GM21825 (cell line): ENCODE measurements at regions not wholly inside any gene's neighbourhood (a gene's known extent, or its start where the extent isn't known, plus 50 kb on each side); places are given as distances from the start of the nearest gene placed in this dataset.
"Not testable (repeated sequence)": the region's sequence is repeated elsewhere in the genome, so short reads cannot be mapped to it uniquely, and the experiment has no call there.

Experiments
- ATAC-seq: cut with Tn5 transposase; IDR thresholded peaks from one replicate; pipeline ENCODE4 v1.9.1; 2021; ENCODE audit warnings: mild to moderate bottlenecking, moderate library complexity; ENCODE audit not compliant: unreplicated experiment

DNA sequence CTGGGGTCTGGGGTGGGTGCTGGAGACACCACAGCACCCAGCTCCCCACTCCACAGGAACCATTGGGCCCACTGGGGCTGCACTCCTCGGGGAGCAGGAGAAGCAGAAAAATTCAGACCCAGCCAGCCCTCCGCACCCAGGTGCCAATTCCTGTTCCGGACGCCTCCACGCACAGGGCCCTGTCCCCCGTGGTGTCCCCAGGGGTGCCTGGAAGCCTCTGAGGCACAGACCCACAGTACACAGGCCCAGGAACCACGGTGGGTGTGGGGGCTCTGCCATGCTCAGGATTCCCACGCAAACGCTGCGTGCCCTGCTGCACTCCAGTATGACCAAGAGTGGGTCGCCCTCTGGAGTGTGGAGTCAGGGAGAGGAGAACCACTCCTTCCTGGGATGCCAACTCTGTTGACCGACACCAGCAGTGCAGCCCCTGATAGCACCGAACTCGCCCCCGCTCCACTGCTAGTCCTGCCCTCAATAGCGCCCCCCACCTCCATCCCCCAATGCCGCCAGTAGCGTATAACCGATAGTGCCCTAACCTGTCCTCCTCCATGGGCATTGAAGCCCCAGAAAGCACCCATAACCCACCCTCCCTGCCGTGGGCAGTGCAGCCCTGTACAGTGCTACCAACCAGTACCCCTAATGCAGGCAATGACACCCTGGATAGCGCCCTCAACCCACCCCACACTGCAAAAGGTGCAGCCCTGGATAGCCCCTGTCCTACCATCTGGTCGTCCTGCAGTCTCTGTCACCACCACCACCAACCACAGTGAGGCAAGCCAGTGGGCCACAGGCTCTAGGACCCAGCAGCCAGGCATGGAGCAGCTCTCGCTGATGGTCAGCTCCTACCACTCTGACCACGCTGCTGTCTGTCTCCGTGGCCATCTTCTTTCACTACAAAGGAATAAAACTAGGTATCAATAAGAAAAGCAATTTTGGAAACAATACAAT, 2877.2 kb downstream of the RPIA start:
- ATAC-seq = not testable (repeated sequence)

DNA sequence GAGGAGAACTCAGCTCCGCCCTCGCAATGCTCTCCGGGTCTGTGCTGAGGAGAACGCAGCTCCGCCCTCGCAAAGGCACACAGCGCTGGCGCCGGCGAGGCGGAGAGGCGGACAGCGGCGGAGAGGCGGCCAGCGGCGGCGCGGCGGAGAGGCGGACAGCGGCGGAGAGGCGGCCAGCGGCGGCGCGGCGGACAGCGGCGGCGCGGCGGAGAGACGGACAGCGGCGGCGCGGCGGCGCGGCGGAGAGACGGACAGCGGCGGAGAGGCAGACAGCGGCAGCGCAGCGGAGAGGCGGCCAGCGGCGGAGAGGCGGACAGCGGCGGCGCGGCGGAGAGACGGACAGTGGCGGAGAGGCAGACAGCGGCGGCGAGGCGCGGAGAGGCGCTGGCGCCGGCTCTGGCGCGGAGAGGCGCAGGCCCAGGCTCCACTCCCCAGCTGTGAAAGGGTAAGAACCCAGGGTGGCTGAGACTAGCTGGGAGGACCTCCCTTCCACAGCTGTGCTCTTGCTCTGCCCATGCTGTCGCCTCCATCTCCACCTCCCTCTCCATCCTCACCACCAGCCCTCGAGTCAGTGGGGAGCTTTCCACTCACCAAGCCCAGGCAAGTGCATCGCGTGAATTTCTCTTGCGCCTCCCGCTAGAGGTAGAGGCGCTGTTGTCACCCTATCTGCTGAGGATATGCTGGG, 2879.9 kb downstream of the RPIA start:
- not testable (repeated sequence) for ATAC-seq

DNA sequence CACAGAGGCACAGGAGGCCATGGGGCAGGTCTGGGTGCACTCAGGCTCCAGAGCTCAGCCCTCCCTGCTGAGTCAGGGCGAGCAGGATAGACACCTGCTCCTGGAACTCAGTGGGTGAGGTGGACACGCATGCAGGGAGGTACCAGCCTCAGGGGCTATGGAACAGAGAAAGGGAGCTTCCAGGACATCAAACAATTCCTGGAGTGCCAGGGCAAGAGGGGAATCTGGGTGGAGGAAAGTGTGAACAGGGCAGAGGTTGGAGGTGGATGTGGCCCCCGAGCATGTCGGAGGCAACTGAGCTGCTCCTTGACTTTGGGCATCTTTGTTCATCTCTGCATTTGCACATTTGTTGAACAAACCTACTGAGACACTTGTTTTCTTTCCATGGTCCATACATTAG, 2881.5 kb downstream of the RPIA start:
- not testable (repeated sequence) for ATAC-seq

DNA sequence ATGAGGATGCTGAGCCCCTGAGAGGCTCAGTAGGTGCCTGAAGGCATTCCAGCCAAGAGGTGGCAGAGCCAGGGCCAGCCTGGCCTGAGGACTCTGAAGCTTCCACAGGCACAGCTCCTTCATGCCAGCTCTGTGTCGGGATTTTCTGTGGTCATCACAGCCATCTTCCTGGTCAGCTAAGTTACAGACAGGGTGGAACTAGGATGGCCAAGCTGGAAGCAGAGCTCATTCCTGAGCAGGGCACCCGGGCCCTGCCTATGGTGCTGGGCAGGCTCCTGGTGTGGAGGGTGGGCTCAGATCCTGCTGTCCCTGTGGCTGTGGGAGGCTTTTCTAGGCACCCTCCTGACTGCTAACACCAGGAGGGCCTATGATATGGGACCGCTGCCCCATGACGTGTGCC, 2882.3 kb downstream of the RPIA start:
- ATAC-seq = not testable (repeated sequence)

DNA sequence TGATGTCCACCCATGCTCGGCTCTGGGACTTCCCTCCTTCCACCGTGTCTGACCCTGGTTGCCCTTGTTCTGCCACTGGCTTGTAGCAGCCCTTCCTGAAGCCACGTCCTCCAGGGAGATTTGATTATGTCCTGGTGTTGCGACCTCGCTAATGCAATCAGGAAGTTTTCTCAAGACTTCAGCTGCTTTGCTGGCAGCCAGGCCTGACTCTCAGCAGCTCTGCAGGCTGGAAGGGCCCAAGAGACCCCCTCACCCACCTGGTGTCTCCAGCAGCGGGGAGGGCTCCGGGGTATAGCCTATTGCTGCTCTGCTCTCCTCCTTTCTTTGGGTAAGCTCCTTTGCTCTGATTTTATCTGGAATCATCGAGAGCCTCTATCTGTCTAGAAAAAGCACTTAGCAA, 2882.8 kb downstream of the RPIA start:
- ATAC-seq = not testable (repeated sequence)

DNA sequence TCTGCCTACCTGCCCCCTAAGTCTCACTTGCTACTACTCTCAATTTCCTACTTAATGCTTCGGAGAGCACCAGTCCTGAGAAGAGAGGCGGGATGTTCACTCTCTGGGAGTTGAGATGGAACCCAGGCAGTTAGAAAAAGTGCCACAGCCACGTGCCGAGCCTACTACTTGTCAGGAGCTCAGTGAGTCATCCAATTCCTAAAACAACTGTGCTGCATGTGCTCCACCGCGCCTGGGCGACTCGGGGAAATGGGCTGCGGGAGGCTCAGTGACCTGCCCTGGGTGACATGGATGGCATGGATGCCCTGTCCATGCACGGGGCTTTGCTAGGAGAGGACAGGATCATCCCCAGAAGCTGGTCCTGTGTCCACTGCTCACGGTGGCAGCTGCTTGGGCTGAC, 2884.2 kb downstream of the RPIA start:
- not testable (repeated sequence) for ATAC-seq

DNA sequence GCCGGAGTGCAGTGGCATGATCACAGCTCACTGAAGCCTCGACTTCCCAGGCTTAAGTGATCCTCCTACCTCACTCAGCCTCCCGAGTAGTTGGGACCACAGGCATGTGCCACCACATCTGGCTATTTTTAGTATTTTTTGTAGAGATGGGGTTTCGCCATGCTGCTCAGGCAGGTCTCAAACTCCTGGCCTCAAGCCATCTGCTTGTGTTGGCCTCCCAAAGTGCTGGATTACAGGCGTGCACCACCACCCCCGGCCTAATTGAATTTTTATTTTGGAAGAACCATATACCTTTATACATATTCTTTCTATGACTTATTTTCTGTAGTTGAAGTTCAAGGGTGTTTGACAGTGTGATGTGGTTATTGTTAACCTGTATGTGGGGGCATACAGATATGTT, 2885.9 kb downstream of the RPIA start:
- not testable (repeated sequence) for ATAC-seq

DNA sequence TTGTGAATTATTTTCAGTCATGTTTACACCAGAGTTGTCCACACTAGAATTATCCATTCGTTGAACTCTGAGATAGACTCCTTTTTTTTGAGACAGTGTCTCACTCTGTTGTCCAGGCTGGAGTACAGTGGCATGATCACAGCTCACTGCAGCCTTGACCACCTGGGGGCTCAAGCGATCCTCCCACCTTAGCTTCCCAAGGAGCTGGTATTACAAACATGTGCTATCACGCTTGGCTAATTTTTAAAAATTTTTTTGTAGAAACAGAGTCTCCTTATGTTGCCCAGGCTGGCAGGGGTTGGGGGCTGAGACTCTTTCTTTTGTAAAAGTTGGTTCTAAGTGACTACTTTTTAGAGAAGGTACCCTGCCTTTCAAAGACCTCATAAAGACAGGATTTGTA, 2887.2 kb downstream of the RPIA start:
- ATAC-seq = not testable (repeated sequence)

DNA sequence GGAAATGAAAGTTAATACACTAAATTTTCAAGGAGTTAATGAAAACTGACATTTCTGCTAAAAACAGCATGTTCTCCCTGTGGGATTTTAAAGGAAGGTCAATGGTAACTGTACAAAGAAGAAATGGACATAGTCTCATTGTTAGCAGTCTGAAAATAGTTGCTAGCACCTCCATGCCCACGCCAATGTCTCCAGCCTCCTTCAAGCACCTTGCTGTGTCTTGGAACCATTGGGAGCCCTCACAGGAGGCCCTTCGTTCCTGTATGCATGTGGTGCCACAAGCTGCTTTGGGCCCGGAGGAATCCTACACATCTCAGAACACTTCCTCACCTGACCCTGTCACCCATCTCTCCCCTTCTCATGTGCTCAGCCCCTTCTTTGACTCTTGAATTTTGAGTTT, 2888.1 kb downstream of the RPIA start:
- ATAC-seq = not testable (repeated sequence)

DNA sequence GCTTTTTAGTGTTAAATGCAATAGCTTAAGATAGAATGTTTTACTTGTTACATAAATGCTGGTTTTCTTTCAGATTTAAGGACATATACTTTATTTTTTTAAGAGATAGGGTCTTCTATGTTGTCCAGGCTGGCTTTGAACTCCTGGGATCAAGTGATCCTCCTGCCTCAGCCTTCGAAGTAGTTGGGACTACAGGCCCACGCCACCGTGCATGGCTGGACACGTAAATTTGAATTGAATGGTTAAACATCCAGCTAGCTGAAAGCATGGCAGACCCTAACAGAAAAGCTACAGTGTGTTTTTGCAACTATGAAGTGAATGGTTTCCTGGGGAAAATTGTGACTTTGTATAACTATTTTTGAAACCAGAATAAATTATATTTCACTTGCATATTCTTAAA, 2888.6 kb downstream of the RPIA start:
- not testable (repeated sequence) for ATAC-seq

DNA sequence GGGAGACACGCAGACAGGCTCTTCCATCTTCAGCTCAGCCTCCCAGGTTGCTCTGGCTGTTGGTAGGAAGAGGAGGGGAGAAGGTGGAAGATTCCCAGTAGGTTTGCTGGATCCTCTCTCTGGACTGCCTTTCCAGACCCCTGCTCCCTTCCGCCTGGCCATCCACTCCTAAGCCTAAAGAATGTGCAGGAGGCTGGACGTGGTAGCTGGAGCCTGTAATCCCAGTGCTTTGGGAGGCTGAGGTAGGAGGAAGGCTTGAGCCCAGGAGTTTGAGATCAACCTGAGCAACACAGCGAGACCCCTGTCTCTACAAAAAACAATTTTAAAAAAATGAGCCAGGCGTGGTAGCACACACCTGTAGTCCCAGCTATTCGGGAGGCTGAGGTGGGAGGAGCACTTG, 2895.6 kb downstream of the RPIA start:
- ATAC-seq = not testable (repeated sequence)

DNA sequence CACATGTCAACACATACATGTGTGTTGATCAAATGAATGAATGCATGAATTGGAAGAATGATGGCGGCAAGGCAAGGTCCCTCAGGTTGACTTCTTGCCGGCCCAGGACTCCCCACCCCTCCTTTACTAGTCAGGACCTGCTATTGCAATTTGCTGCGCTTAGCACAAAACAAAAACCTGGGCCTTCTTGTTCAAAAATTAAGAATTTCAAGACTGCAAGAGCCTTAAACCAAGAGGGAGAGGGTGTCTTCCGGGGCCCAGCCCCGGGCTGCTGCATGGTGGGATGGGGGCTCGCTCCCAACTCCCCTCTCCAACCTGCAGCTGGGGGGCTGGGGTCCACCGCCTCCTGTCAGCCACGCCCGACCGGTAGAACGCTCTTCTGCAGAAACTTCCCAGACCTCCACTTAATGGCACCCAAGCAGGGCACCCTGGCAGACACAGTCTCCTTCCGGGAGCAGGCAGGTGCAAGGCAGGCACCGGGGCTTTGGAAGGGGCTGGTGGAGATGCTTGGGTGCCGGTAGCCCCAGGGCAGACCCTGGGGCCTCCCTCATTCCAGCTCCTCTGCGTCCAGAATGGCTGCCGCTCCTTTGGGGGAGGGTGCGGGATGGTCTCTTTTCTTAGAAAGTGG, 2896.5 kb downstream of the RPIA start:
- not testable (repeated sequence) for ATAC-seq

DNA sequence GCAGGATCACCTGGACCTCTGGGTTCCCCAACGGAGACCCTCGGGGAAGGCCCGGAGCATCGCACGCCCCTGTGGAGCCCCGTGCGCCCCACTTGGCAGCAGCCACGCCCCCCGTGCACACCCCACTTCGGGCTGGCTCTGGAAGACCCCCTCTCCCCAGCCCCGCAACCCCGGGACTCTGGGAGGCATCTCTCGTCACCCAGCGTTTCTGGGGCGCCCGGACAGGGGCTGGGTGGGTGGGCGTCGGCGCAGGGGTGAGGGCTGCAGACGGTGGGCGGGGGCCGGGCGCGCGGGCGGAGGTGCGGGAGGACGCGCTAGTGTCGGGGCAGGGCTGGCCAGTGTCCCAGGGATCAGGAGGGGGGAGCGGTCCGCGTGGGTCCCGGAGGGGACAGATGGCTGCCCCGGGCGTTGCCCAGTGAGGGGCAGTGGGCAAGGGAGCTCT, 2897.3 kb downstream of the RPIA start:
- not testable (repeated sequence) for ATAC-seq

DNA sequence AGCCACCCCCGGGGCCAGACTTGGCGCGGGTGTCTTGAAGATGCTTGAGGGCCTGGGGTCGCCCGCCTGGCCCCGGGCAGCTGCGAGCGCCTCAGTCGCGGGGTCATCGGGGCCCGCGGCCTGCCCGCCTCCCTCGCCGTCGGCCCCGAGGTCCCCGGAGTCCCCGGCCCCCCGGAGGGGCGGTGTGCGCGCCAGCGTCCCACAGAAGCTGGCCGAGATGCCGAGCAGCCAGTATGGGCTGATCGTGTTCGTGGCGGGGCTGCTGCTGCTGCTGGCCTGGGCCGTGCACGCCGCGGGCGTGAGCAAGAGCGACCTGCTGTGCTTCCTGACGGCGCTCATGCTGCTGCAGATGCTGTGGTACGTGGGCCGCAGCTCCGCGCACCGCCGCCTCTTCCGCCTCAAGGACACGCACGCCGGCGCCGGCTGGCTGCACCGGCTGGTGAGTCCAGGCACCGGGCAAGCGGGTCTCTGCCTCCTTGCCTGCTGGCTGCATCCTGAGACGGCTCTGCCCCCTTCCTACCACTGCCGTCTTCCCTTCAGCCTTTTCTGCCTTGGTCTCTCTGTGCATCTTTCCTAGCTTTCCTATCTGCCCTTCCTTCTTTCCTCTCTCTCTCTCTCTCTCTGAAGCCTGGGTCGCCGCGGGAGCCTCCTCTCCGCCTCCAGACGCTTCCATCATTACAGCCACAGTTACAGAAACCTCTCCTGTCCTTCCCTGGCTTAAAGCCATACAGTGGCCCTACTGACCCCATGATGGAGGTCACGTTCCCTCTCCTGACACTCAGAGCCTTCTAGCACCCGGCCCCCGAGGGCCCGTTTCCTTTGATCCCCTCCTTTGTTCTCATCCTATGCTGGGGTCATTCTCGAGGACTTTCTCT, 2898.2 kb downstream of the RPIA start:
- ATAC-seq = not testable (repeated sequence)

DNA sequence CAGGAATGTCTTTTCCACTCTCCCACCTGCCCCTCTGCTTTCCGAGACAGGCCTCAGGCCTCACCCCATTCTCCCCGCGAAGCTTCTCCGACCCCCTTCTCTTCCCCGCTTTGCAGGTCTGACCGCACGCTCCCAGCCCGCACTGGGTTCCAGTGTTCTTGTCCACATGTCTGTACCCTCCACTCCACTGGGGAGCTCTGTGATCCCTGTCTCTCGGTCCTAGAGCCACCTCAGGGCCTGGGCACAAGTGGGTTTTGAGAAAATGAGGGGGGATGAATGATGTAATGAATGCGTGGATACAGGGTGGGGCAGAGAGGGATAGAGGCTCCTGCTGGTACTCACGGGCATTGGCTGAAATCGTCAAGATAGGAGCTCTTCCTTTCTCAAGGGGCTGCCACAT, 2898.9 kb downstream of the RPIA start:
- ATAC-seq = not testable (repeated sequence)

DNA sequence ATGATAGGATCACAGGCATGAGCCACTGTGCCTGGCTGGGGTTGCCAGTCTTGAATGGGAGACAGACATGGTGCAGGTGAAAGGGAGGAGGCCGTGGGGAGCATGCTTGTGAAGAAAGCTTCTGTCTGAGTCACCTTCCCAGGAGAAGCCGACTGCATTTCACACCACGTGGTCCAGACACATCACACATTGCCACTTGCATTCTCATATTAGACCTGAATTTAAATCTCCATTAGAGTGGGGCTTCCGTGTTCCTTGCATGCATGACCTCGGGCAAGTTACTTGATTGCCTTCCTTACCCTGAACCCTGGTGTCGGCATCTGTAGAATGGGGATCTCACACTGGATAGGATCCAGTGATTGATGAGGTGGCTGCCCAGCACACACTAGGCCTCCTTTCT, 2899.6 kb downstream of the RPIA start:
- ATAC-seq = not testable (repeated sequence)

DNA sequence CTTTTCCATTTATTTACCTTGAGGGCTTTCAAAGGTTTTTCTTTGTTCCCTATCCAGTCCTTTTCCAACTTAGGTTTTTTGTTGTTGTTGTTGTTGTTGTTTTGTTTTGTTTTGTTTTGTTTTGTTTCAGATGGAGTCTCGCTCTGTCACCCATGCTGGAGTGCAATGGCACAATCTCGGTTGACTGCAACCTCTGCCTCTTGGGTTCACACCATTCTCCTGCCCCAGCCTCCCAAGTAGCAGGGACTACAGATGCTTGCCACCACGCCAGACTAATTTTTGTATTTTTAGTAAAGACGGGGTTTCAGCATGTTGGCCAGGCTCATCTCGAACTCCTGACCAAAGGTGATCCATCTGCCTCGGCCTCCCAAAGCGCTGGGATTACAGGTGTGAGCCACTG, 2906.0 kb downstream of the RPIA start:
- not testable (repeated sequence) for ATAC-seq

DNA sequence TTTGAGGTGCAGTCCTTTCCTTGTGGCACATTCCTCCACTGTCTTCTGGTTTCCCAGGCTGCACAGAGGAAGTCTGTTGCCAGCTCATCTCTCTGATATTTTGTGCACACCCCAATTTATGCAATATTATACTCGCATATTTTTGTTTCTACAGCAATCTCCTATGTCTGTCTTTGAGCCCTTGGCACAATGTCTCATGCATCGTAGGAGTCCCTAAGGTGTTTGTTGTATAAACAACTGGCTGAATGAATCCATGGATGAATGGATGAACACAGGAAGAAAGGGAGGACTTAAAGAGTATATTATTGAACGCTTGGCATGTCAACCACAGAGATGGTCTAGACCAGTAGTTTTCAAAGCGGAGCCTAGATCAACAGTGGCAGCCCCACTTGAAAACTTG, 2907.0 kb downstream of the RPIA start:
- ATAC-seq = not testable (repeated sequence)

DNA sequence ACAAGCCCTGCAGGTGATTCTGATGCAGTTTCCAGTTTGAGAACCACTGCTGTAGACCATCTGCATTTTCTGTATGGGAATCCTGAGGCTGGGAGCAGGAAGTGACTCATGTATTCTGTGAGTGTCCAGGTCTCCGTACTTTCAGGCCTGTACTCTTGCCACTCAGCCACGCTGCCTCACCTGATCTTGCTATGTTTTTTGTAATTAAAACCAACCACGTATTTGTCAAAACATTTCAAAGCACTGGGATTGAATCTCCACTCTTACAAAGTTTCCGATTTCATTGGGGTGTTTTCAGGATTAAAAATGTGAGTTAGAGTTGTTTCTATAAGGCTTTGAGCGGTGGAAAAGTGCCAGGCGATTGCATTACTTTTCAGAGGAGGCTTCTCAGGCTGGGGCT, 2907.5 kb downstream of the RPIA start:
- not testable (repeated sequence) for ATAC-seq

DNA sequence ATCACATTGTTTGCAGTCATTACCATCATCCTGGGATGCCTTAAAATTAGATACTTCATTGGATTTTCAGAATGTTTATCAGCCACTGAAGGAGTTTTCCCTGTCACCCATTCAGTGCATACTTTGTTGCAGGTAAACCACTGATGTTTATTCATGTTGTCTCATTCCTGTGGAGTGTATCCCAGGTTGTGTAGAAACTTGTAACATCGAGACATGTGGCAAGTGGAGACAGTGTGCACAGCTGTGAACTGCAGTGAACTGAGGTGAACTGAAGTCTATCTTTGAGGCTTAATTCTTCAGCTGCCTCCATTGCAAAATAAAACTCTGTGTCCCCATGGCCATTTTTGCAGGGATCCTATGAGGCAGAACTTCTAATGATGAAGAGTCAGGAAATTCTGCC, 2911.4 kb downstream of the RPIA start:
- ATAC-seq = not testable (repeated sequence)
